Loucy (cell line): ENCODE measurements at regions not wholly inside any gene's neighbourhood (a gene's known extent, or its start where the extent isn't known, plus 50 kb on each side); places are given as distances from the start of the nearest gene placed in this dataset.

ENCODE experiments used
- EZH2phosphoT487 ChIP-seq: fragments of 200-600 bp; IDR thresholded peaks from 2 replicates; pipeline ENCODE4 v1.6.1; 2018; ENCODE audit warnings: antibody characterized with exemption, mild to moderate bottlenecking, moderate library complexity, borderline replicate concordance
- TF ChIP-seq, protein P1 (sequence below): fragments of 200-600 bp; sonication (generic); conservative IDR thresholded peaks from 2 replicates; pipeline ENCODE4 v1.5.1; 2014; ENCODE audit warnings: mild to moderate bottlenecking, antibody characterized with exemption, low read length

DNA sequence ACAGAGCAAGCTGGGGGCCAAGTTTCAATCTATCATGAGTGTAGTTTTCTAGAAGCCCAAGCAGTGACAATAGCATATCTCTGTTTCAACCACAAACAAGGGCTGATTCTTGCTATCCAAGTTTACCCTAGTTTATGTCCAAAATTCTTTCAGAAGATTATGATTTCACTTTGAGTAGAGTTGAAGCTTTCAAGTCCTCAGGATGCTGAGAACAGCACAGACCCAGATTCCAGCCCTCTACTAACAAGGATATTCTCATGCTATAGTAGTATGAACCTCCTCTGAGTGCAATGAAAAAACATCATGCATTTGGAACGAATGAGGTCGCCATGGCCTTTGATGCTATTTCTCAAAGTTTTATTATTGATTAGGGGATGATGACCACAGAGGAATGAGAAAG, 344.1 kb upstream of the NPVF start:
- TF ChIP-seq, protein P1, sequence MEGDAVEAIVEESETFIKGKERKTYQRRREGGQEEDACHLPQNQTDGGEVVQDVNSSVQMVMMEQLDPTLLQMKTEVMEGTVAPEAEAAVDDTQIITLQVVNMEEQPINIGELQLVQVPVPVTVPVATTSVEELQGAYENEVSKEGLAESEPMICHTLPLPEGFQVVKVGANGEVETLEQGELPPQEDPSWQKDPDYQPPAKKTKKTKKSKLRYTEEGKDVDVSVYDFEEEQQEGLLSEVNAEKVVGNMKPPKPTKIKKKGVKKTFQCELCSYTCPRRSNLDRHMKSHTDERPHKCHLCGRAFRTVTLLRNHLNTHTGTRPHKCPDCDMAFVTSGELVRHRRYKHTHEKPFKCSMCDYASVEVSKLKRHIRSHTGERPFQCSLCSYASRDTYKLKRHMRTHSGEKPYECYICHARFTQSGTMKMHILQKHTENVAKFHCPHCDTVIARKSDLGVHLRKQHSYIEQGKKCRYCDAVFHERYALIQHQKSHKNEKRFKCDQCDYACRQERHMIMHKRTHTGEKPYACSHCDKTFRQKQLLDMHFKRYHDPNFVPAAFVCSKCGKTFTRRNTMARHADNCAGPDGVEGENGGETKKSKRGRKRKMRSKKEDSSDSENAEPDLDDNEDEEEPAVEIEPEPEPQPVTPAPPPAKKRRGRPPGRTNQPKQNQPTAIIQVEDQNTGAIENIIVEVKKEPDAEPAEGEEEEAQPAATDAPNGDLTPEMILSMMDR: no peak
- TF ChIP-seq EZH2phosphoT487: no peak
